ENCODE measurements at regions not wholly inside any gene's neighbourhood (a gene's known extent, or its start where the extent isn't known, plus 50 kb on each side); places are given as distances from the start of the nearest gene placed in this dataset.

DNA sequence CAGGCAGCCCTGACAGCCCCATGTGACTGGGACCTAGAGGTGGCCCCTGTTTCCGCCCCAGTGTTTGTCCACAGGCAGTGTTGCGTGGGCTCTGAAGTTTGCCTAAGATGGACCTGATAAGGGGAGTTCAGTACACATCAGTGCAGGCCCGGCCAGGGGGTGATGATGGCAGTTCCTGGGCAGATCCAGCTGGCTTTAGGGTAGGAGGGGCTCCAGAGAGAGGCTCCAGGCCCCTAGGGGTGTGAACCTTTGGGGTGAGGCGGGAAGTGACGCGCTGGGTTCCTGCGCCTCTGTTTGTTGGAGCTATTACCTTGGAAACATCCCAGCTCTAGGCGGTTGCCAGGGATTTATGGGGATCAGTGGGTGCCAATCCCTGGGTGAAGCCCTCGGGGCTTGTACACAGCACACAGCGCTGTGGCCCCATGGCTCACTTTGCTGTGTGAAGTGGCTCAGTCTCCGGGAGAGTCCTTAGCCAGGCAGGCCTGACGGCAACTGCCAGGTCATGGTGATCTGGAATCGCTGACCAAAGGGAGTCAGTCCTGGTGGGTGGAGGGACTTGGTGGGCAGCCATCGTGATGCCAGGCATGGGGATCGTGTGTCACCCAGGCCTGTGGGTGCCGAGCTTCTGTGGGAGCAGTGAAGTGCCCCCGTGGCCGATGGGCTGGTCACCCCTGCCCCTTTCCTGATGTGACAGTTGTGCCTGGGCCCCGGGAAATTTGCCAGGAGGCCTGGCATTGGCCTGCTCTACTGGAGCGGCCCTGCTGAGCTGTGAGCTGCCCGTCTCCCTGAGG is 146.1 kb downstream of the SEC14L1 start (continued):
- no peak for TF ChIP-seq ZFP62 (CRISPR knock-in tag; IDR thresholded peaks at IDR 0.05)
- 0 out of 2 replicates have a peak, but pooled peaks have one; percentile 21 for TF ChIP-seq ZNF276 (CRISPR knock-in tag; IDR thresholded peaks at IDR 0.05; ENCODE audit: low read depth)
- TF ChIP-seq ZNF138 (CRISPR knock-in tag; IDR thresholded peaks at IDR 0.05; ENCODE audit: low read depth) = peak; percentile 90; the same call in 1 of the 2 replicates
- TF ChIP-seq EEA1 (CRISPR knock-in tag; IDR thresholded peaks at IDR 0.05; ENCODE audit: borderline replicate concordance) = no peak
- TF ChIP-seq, protein P1, sequence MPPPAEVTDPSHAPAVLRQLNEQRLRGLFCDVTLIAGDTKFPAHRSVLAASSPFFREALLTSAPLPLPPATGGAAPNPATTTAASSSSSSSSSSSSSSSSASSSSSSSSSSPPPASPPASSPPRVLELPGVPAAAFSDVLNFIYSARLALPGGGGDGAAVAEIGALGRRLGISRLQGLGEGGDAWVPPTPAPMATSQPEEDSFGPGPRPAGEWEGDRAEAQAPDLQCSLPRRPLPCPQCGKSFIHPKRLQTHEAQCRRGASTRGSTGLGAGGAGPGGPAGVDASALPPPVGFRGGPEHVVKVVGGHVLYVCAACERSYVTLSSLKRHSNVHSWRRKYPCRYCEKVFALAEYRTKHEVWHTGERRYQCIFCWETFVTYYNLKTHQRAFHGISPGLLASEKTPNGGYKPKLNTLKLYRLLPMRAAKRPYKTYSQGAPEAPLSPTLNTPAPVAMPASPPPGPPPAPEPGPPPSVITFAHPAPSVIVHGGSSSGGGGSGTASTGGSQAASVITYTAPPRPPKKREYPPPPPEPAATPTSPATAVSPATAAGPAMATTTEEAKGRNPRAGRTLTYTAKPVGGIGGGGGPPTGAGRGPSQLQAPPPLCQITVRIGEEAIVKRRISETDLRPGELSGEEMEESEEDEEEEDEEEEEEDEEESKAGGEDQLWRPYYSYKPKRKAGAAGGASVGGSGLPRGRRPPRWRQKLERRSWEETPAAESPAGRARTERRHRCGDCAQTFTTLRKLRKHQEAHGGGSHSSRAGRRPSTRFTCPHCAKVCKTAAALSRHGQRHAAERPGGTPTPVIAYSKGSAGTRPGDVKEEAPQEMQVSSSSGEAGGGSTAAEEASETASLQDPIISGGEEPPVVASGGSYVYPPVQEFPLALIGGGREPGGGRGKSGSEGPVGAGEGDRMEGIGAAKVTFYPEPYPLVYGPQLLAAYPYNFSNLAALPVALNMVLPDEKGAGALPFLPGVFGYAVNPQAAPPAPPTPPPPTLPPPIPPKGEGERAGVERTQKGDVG (CRISPR knock-in tag; IDR thresholded peaks at IDR 0.05; ENCODE audit: borderline replicate concordance) = peak; percentile 97
- TF ChIP-seq, protein P2, sequence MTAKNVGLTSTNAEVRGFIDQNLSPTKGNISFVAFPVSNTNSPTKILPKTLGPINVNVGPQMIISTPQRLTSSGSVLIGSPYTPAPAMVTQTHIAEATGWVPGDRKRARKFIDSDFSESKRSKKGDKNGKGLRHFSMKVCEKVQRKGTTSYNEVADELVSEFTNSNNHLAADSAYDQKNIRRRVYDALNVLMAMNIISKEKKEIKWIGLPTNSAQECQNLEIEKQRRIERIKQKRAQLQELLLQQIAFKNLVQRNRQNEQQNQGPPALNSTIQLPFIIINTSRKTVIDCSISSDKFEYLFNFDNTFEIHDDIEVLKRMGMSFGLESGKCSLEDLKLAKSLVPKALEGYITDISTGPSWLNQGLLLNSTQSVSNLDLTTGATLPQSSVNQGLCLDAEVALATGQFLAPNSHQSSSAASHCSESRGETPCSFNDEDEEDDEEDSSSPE (CRISPR knock-in tag; IDR thresholded peaks at IDR 0.05) = peak; percentile 81
- peak; percentile 94 for TF ChIP-seq CEBPG (CRISPR knock-in tag; IDR thresholded peaks at IDR 0.05)
- peak; percentile 80 for TF ChIP-seq ZFY (CRISPR knock-in tag; IDR thresholded peaks at IDR 0.05)
- peak; percentile 69 for TF ChIP-seq ZSCAN21 (CRISPR knock-in tag; IDR thresholded peaks at IDR 0.05; ENCODE audit: borderline replicate concordance)
- TF ChIP-seq BCL3 (CRISPR knock-in tag; IDR thresholded peaks at IDR 0.05) = peak; percentile 92; the same call in 1 of the 2 replicates
- TF ChIP-seq POLR2A (IDR thresholded peaks at IDR 0.05; ENCODE audit: insufficient read depth in 1 of 2, low read depth in 2 of 2, low read length in 2 of 2) = peak in 1 of 2 experiments; percentile 89; a peak in 2 of 4 replicates
- peak; percentile 93 for TF ChIP-seq ATF5 (CRISPR knock-in tag; IDR thresholded peaks at IDR 0.05; ENCODE audit: low read depth)
- TF ChIP-seq MTF2 (CRISPR knock-in tag; IDR thresholded peaks at IDR 0.05; ENCODE audit: borderline replicate concordance) = no peak; the same call in 1 of the 2 replicates
- TF ChIP-seq PAF1 (CRISPR knock-in tag; IDR thresholded peaks at IDR 0.05) = no peak
- TF ChIP-seq SALL1 (CRISPR knock-in tag; IDR thresholded peaks at IDR 0.05) = peak; percentile 99
- TF ChIP-seq, protein P3, sequence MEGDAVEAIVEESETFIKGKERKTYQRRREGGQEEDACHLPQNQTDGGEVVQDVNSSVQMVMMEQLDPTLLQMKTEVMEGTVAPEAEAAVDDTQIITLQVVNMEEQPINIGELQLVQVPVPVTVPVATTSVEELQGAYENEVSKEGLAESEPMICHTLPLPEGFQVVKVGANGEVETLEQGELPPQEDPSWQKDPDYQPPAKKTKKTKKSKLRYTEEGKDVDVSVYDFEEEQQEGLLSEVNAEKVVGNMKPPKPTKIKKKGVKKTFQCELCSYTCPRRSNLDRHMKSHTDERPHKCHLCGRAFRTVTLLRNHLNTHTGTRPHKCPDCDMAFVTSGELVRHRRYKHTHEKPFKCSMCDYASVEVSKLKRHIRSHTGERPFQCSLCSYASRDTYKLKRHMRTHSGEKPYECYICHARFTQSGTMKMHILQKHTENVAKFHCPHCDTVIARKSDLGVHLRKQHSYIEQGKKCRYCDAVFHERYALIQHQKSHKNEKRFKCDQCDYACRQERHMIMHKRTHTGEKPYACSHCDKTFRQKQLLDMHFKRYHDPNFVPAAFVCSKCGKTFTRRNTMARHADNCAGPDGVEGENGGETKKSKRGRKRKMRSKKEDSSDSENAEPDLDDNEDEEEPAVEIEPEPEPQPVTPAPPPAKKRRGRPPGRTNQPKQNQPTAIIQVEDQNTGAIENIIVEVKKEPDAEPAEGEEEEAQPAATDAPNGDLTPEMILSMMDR (CRISPR knock-in tag; IDR thresholded peaks at IDR 0.05) = peak; percentile 44
- TF ChIP-seq ZFP41 (CRISPR knock-in tag; IDR thresholded peaks at IDR 0.05; ENCODE audit: borderline replicate concordance) = 0 out of 2 replicates have a peak, but pooled peaks have one; percentile 38

Data from HepG2 (cell line).